ENCODE measurements at regions not wholly inside any gene's neighbourhood (a gene's known extent, or its start where the extent isn't known, plus 50 kb on each side); places are given as distances from the start of the nearest gene placed in this dataset.

DNA sequence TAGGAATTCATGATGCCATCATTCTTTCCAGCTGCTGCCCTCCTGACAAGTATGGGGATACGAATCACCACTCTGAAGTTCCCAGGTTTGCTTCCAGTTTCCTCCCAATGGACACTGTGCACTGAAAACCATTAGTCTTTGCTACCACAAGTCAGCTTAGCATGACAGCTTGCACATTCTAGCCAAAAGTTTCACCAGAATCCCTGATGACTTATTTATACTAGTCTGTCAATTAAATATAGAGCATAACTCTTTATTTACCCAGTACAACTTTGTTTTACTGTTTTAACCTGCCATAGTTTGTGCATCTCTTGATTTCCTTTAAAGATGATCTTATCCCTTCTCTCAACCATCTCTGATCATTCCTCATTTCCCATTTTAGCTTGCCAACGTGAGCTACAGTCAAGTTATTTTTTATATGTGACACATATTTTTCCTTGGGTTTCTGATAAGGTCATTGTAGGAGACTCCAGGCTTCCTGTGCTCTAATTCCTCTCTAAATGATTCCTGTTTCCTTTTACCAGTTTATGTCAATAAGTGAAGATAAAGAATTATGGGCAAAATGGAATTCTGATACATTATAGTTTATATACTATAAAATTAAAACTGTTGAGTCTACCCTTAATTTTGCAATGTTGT, 167.5 kb upstream of the MEOX2 start:
- TF ChIP-seq CTCF (IDR thresholded peaks at IDR 0.05) (no peak), POLR2AphosphoS5 (IDR thresholded peaks at IDR 0.05) (no peak), EP300 (IDR thresholded peaks at IDR 0.05) (no peak)
